Spleen (tissue), 7 donors: ENCODE measurements at regions not wholly inside any gene's neighbourhood (a gene's known extent, or its start where the extent isn't known, plus 50 kb on each side); places are given as distances from the start of the nearest gene placed in this dataset.

Source experiments
- POLR2A ChIP-seq, 3 donors: fragments of 450-650 bp; IDR thresholded peaks; one replicate each; pipeline ENCODE4 v1.5.1; 2017; ENCODE audit warnings: antibody characterized with exemption in 3 of 3, mild to moderate bottlenecking in 1 of 3
- POLR2AphosphoS5 ChIP-seq, 3 donors: sonication (generic); formaldehyde crosslinking; IDR thresholded peaks; one replicate each; pipeline ENCODE4 v1.5.1; 2017; ENCODE audit warnings: antibody characterized with exemption in 3 of 3
- TF ChIP-seq, protein P1 (sequence below), 11 experiments: fragments of 200-600 bp in 7 of 11; fragments of 450-650 bp in 4 of 11; sonication (generic) in 4 of 11; IDR thresholded peaks in 8 of 11; conservative IDR thresholded peaks in 3 of 11; 1 replicate in 7 of 11; 2 replicates in 4 of 11; pipeline versions ENCODE4 v1.4.0 to v1.8.0; 2016 to 2021; ENCODE audit warnings: antibody characterized with exemption in 11 of 11, inconsistent platforms in 4 of 11, mild to moderate bottlenecking in 1 of 11
- donor health status: DM: no; HTN: no; CAD: no; lungs with moderate emphysema.
- donor health status: DM: no; HTN: no; CAD: no.
- donor health status: DM: no; HTN: no; CAD: no.

DNA sequence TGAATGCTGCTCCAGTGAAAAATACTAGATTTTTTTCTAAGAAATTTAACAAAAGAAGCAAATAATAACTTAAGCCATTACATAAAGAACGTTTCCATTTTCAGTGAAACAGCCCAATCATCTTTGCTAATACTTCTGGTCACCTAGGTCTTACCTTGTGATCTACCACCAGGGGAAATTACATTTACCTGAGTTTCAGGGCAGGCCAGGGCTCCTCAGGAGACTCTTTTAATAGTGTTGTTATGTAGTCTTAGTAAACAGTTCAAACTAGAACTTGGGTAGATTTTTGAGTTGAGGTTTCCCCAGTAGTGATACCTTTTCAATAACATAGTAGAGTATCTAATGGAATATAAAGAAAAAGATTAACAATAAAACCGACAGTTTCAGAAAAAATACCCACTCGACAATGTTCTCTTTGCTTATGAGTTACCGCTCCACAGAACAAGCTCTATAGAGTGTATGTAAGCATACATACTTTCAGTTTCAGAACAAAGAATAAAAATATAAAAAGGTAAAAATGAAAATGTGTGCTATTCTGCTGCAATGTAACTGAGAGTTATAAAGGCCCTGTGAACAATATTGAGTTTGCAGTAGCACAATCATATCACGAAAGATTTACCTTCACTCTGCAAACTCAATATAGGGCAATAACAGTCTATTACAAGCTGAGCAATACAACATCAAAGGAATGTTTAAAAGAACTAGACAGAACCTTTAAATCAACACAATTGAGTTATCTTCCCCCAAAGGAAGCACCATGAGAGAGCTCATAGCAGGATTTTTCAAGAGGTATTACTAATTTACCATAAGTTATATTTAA lies 165.8 kb downstream of the ATOH1 start:
- TF ChIP-seq, protein P1, sequence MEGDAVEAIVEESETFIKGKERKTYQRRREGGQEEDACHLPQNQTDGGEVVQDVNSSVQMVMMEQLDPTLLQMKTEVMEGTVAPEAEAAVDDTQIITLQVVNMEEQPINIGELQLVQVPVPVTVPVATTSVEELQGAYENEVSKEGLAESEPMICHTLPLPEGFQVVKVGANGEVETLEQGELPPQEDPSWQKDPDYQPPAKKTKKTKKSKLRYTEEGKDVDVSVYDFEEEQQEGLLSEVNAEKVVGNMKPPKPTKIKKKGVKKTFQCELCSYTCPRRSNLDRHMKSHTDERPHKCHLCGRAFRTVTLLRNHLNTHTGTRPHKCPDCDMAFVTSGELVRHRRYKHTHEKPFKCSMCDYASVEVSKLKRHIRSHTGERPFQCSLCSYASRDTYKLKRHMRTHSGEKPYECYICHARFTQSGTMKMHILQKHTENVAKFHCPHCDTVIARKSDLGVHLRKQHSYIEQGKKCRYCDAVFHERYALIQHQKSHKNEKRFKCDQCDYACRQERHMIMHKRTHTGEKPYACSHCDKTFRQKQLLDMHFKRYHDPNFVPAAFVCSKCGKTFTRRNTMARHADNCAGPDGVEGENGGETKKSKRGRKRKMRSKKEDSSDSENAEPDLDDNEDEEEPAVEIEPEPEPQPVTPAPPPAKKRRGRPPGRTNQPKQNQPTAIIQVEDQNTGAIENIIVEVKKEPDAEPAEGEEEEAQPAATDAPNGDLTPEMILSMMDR (IDR thresholded peaks at IDR 0.05 in 8 of 11, conservative IDR thresholded peaks at IDR 0.05 in 3 of 11) = no peak
- TF ChIP-seq POLR2A (IDR thresholded peaks at IDR 0.05) (no peak), POLR2AphosphoS5 (IDR thresholded peaks at IDR 0.05) (no peak)
